NCI-H524 (cell line): ENCODE measurements at regions not wholly inside any gene's neighbourhood (a gene's known extent, or its start where the extent isn't known, plus 50 kb on each side); places are given as distances from the start of the nearest gene placed in this dataset.
A peak's percentile ranks its signal among the peaks of the same experiment; 100 is the strongest.
"Not testable (repeated sequence)": the region's sequence is repeated elsewhere in the genome, so short reads cannot be mapped to it uniquely, and the experiment has no call there.

ENCODE experiments used
- DNase-seq, 2 experiments: peaks; one replicate each; lab custom pipeline; 2025; lab: John Stamatoyannopoulos, UW

DNA sequence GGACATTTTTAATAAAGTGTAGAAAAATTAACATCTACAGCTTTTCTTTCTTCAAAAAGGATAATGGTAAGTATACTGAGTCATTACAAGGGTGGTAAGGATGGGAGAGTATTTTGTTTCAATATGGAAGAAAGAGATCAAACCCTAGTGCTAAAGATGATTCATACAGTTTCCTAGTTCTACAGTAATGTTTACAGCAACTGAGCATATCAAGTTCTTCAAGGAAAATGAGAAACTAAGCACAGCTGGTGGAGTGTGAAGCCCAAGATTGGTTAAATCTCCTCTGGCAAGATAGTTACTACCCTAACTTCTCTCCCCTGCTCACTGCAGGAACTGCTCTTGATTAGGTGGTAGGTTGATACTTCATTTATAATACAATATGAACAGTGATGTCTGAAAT lies 467.5 kb downstream of the XIRP2 start:
- peak in 1 of 2 experiments; percentile 2 for DNase-seq

- no peak for DNase-seq
Observed at GRCh38 chr2:167353605-167354280, 465.5 kb downstream of the XIRP2 start.

DNA sequence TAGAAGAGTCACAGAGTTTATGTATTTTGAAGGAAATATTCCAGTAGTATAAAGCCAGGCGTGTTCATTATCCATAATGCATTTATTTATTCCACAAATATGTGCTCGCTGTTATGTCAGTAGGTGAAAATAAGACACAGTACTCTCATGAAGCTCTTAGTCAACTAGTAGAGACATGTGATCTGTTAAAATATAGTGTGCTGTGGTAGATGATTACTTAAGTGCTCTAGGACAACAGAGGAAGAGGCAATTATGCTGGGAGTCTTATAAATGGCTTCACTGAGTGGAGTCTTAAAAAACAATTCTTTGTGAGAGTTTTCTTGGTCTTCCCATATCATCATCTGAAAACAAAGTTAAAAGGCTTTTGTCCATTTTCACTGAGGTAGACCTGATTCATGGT lies 457.3 kb downstream of the XIRP2 start:
- no peak for DNase-seq

- peak in 1 of 2 experiments; percentile 23 for DNase-seq
Observed at GRCh38 chr2:167342769-167343168, 454.5 kb downstream of the XIRP2 start.

DNA sequence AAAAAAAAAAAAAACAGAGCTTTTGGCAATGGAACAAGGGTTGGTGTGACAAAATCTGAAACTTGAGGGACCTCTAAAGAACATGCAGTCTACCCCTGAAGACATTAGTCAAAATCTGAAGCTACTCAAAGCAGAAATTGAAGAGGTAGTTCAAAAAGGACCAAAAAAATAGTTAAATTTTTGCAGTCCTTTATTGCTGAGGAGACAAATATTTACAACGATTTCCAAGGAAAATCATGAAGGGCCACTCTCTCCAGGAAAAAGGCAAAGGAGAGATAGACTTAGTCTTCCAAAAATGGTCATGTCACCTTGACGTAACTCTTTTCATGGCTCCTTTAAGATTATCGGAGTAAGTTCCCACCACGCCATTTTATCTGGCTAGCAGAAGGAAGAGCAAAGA lies 452.0 kb downstream of the XIRP2 start:
- no peak for DNase-seq

DNA sequence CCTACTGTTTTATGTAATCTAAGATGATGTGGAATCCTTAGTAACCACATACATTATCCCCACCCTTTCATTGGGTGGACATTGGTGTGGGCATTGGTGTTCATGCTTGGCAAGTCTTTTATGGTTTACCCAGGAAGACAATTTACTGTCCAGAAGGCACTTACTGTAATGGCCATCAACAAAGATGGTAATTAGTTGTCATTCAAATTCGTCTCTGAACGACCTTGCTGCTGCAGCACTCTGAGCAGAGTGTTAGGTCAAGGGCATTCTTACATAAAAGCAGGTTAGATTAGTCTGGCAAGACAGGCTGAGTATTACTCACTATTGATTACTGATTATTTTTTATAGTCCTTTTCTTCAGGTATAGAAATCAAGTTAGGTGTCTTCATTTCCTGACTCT lies 447.9 kb downstream of the XIRP2 start:
- DNase-seq: peak in 1 of 2 experiments; percentile 3

DNA sequence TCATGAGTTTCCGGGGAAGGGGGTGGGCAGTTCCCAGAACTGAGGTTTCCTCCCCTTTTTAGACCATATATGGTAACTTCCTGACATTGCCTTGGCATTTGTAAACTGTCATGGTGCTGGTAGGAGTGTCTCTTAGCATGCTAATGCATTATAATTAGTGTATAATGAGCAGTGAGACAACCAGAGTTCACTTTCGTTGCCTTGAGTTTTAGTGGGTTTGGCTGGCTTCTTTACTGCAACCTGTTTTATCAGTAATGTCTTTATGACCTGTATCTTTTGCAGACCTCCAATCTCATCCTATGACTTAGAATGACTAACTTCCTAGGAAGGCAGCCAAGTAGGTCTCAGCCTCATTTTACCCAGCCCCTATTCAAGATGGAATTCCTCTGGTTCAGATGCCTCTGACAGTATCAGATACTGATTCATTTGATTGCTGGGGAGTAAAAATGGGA lies 447.3 kb downstream of the XIRP2 start:
- no peak for DNase-seq

GRCh38 chr2:167334146-167334742 lies 446.0 kb downstream of the XIRP2 start:
- peak; percentile 43 to 88 for DNase-seq

DNA sequence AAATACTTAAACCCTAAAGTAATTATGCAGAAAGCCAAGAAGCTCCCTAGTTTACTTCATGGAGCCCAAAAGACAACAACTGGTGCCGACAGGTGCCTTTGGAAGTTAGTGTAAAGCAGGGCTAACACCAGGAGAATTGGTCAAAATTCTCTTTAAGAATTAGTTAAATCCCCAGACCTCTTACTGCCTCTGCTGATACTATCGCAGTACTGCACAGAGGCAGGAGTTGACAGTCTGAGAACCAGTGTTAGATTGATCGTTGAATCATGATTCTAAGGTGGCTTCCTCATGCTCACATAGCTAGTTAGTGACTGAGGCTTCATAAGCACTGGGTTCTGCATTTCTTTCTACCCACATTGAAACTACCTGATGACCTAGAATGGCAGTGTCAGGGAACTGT lies 445.0 kb downstream of the XIRP2 start:
- peak in 1 of 2 experiments; percentile 35 for DNase-seq

GRCh38 chr2:167332358-167332757 lies 444.1 kb downstream of the XIRP2 start:
- no peak for DNase-seq

GRCh38 chr2:167331636-167332232 lies 443.5 kb downstream of the XIRP2 start:
- peak in 1 of 2 experiments; percentile 2 for DNase-seq

GRCh38 chr2:167328808-167329207 lies 440.5 kb downstream of the XIRP2 start:
- not testable (repeated sequence) for DNase-seq

DNA sequence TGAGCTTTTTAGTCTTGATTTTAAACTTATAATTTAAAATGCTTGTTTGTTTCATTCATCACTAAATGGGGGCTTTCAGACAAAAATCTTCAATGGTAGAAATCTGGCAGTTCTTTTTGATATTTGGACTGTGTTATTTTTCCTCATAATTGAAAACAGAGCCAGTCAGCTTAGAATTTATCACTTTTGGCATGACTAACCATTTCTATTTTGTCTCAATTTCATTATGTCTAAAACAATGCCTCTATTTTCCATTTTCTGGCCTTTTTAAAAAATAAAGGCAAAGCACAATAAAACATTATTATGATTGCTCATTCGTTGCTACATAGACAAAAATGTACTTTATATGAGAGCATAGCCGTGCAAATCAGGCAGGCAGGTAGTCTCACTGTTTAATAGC lies 434.5 kb downstream of the XIRP2 start:
- no peak for DNase-seq

- no peak for DNase-seq
Observed at GRCh38 chr2:167318581-167318980, 430.3 kb downstream of the XIRP2 start.

DNA sequence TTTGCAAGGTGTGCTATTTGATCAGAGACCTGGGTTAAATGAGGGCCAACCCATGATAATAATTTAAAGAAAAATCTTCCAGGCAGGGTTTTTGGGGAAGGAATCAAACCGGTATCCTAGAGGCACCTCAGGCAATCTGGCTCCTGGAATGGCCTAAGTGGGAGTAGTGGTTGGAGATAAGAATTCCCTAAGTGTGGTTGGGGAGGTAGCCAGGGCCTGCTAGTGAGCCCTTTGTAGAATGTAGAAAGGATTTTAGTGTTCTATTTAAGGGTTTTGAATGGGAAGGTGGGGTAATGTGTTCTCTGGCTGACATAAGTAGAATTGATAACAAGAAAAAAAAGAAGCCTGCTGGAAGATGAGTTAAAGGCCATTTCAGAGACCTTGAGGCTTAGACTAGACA lies 422.2 kb downstream of the XIRP2 start:
- DNase-seq: no peak
